SK-N-SH (cell line): ENCODE measurements at regions not wholly inside any gene's neighbourhood (a gene's known extent, or its start where the extent isn't known, plus 50 kb on each side); places are given as distances from the start of the nearest gene placed in this dataset.

Experiments
- CTCF ChIA-PET: fragments of 300-600, 350-600 bp; formaldehyde crosslinking; extraction: SDS; loops from one replicate; lab custom pipeline; 2021; lab: Yijun Ruan, JAX
- POLR2A ChIA-PET: fragments of 350-600 bp; sonication (Branson Sonifier 250); formaldehyde crosslinking; extraction: SDS; loops from one replicate; lab custom pipeline; 2020; ENCODE audit warnings: antibody characterized with exemption, inconsistent platforms; lab: Yijun Ruan, JAX
- DNase-seq: peaks from one replicate; pipeline ENCODE4 v3.0.0; 2012
- H2AFZ ChIP-seq: fragments of 200-600 bp; sonication (generic); 2 replicates; pipeline ENCODE4 v1.8.1; 2016; ENCODE audit warnings: antibody characterized with exemption, mild to moderate bottlenecking, low read depth
- H3F3A ChIP-seq: fragments of 200-600 bp; sonication (generic); replicated peaks from 2 replicates; pipeline ENCODE3; 2016; ENCODE audit warnings: antibody characterized with exemption, mild to moderate bottlenecking; ENCODE audit not compliant: insufficient read depth
- H3K27ac ChIP-seq, 2 experiments: fragments of 200-500 bp in 1 of 2; fragments of 200-600 bp in 1 of 2; sonication (Bioruptor generic) in 1 of 2; sonication (generic), shearing (Covaris generic) in 1 of 2; 2 replicates each; pipeline versions ENCODE4 v1.5.1 to v1.6.1; 2014 to 2016; ENCODE audit warnings: low read depth in 2 of 2, inconsistent platforms in 1 of 2, low read length in 1 of 2, mild to moderate bottlenecking in 1 of 2, mixed read lengths in 1 of 2
- H3K27me3 ChIP-seq: fragments of 200-600 bp; sonication (generic), shearing (Covaris generic); 2 replicates; pipeline ENCODE4 v1.6.1; 2016; ENCODE audit warnings: mixed run types; ENCODE audit not compliant: insufficient read depth
- H3K36me3 ChIP-seq, 2 experiments: fragments of 200-500 bp in 1 of 2; fragments of 200-600 bp in 1 of 2; sonication (Bioruptor generic) in 1 of 2; sonication (generic) in 1 of 2; replicated peaks in 1 of 2; 2 replicates each; pipeline versions ENCODE3 to v1.5.1; 2014 to 2016; ENCODE audit warnings: low read length in 1 of 2, mild to moderate bottlenecking in 1 of 2; ENCODE audit not compliant: insufficient read depth in 2 of 2, control insufficient read depth in 1 of 2
- H3K4me1 ChIP-seq, 2 experiments: fragments of 200-500 bp in 1 of 2; fragments of 200-600 bp in 1 of 2; sonication (Bioruptor generic) in 1 of 2; sonication (generic), shearing (Covaris generic) in 1 of 2; 2 replicates each; pipeline versions ENCODE4 v1.5.1 to v1.6.1; 2014 to 2016; ENCODE audit warnings: low read depth in 1 of 2, low read length in 1 of 2, mixed run types in 1 of 2; ENCODE audit not compliant: insufficient read depth in 2 of 2, control insufficient read depth in 1 of 2
- H3K4me2 ChIP-seq: fragments of 200-600 bp; sonication (generic), shearing (Covaris generic); 2 replicates; pipeline ENCODE4 v1.6.1; 2017; ENCODE audit warnings: mixed run types
- H3K4me3 ChIP-seq, 2 experiments: fragments of 200-500 bp in 1 of 2; fragments of 200-600 bp in 1 of 2; sonication (Bioruptor generic) in 1 of 2; sonication (generic), shearing (Covaris generic) in 1 of 2; 2 replicates each; pipeline versions ENCODE4 v1.5.1 to v1.8.1; 2014 to 2016; ENCODE audit warnings: low read depth in 2 of 2, inconsistent platforms in 1 of 2, low read length in 1 of 2, mild to moderate bottlenecking in 1 of 2, mixed read lengths in 1 of 2, moderate library complexity in 1 of 2
- H3K79me2 ChIP-seq: fragments of 200-600 bp; sonication (generic); 2 replicates; pipeline ENCODE4 v1.8.1; 2017; ENCODE audit warnings: mild to moderate bottlenecking; ENCODE audit not compliant: insufficient read depth
- H3K9ac ChIP-seq: fragments of 200-600 bp; sonication (generic); 2 replicates; pipeline ENCODE4 v1.6.1; 2017; ENCODE audit warnings: mixed run types
- H3K9me2 ChIP-seq: fragments of 200-600 bp; sonication (generic); 2 replicates; pipeline ENCODE4 v1.6.1; 2017; ENCODE audit warnings: mixed run types
- H3K9me3 ChIP-seq: fragments of 200-600 bp; sonication (generic); 2 replicates; pipeline ENCODE4 v1.6.1; 2017; ENCODE audit warnings: mixed run types, mild to moderate bottlenecking, moderate library complexity
- H4K20me1 ChIP-seq: fragments of 200-600 bp; sonication (generic); 2 replicates; pipeline ENCODE4 v1.6.1; 2017; ENCODE audit warnings: mild to moderate bottlenecking, mixed run types; ENCODE audit not compliant: insufficient read depth
- CHD2 ChIP-seq: fragments of 150-350 bp; IDR thresholded peaks from 2 replicates; pipeline ENCODE4 v1.6.1; 2018; ENCODE audit warnings: low read length; ENCODE audit not compliant: partially characterized antibody
- ELF1 ChIP-seq: IDR thresholded peaks from 2 replicates; pipeline ENCODE4 v1.4.0; 2012
- FOSL2 ChIP-seq: IDR thresholded peaks from 2 replicates; pipeline ENCODE4 v1.4.0; 2012; ENCODE audit warnings: low read depth, mild to moderate bottlenecking, moderate library complexity, borderline replicate concordance
- FOXJ3 ChIP-seq: sonication (generic); formaldehyde crosslinking; IDR thresholded peaks from 2 replicates; pipeline ENCODE4 v1.5.1; 2020; ENCODE audit warnings: mild to moderate bottlenecking, missing genetic modification reagents
- GATA2 ChIP-seq: sonication (generic); formaldehyde crosslinking; IDR thresholded peaks from 2 replicates; pipeline ENCODE4 v1.5.0; 2020; ENCODE audit warnings: mild to moderate bottlenecking, missing genetic modification reagents
- JUND ChIP-seq: IDR thresholded peaks from 2 replicates; pipeline ENCODE4 v1.4.0; 2012
- MEF2A ChIP-seq: IDR thresholded peaks from 2 replicates; pipeline ENCODE4 v1.4.0; 2012; ENCODE audit warnings: low read depth, borderline replicate concordance
- NFIC ChIP-seq: IDR thresholded peaks from 2 replicates; pipeline ENCODE4 v1.4.0; 2012; ENCODE audit warnings: borderline replicate concordance
- POLR2AphosphoS5 ChIP-seq: IDR thresholded peaks from 2 replicates; pipeline ENCODE4 v1.6.1; 2012; ENCODE audit warnings: low read depth, low read length
- RFX5 ChIP-seq: IDR thresholded peaks from 2 replicates; pipeline ENCODE4 v1.6.1; 2012; ENCODE audit warnings: mild to moderate bottlenecking, improper control_type of control experiment, low read length
- SMC3 ChIP-seq: IDR thresholded peaks from 2 replicates; pipeline ENCODE4 v1.6.1; 2012; ENCODE audit warnings: low read depth, low read length, improper control_type of control experiment
- TAF1 ChIP-seq: IDR thresholded peaks from 2 replicates; pipeline ENCODE4 v1.6.1; 2012; ENCODE audit warnings: low read depth, mild to moderate bottlenecking, low read length, moderate library complexity, borderline replicate concordance
- TCF12 ChIP-seq: IDR thresholded peaks from 2 replicates; pipeline ENCODE4 v1.4.0; 2012
- TEAD4 ChIP-seq: IDR thresholded peaks from 2 replicates; pipeline ENCODE4 v1.4.0; 2012; ENCODE audit warnings: mild to moderate bottlenecking, borderline replicate concordance; ENCODE audit not compliant: insufficient read depth
- YY1 ChIP-seq: IDR thresholded peaks from 2 replicates; pipeline ENCODE4 v1.4.0; 2012; ENCODE audit warnings: low read depth, mild to moderate bottlenecking
- WGBS: methylation state at CpG from one replicate; pipeline ENCODE4 v1.1.6; 2017; ENCODE audit warnings: low lambda C conversion rate; 5-methylcytosine and 5-hydroxymethylcytosine counted together
- TF ChIP-seq, protein P1 (sequence below): fragments of 150-350 bp; IDR thresholded peaks from 2 replicates; pipeline ENCODE4 v1.6.1; 2017; ENCODE audit warnings: antibody characterized with exemption, low read length, low read depth, borderline replicate concordance
- TF ChIP-seq, protein P2 (sequence below): IDR thresholded peaks from 2 replicates; pipeline ENCODE4; 2012
- TF ChIP-seq, protein P3 (sequence below): IDR thresholded peaks from 2 replicates; pipeline ENCODE4 v1.4.0; 2012; ENCODE audit warnings: low read depth, borderline replicate concordance
- TF ChIP-seq, protein P4 (sequence below): IDR thresholded peaks from 2 replicates; pipeline ENCODE4 v1.6.1; 2012; ENCODE audit warnings: mild to moderate bottlenecking, low read depth, low read length, moderate library complexity

DNA sequence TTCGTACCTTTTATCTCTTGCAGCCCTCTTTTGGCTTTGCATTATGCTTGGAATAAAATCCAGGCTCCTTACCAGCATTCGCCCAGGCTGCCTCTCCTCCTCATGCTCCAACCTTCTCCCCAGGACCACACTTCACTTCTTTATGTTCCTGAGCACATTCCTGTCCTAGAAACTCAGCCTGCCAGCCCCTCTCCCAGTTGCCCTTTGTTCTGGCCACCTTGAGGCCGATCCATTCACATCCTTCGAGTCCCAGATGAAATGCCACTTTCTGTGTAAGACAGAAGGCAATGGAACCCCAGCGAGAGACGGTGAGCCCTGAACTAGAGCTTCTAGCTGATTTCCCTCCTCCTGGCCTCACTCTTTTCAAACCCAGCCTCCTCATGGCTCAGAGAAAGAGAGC is 73.0 kb upstream of the NTM start:
- no peaks in the 10 kb centered on the region for H3K36me3 ChIP-seq
- WGBS: 23% methylated on average over 6 of the region's 6 CpGs
- no peaks in the 10 kb centered on the region for H3K9me2 ChIP-seq
- H3K4me2 ChIP-seq: no peak overlapping the region
- DNase-seq: no peak
- ChIA-PET CTCF (interaction anchor here (0.7 kb wide), 1 partner anchor 377 kb away, joined by 3 read pairs; no protein-coding TSS in a partner anchor), POLR2A (no interaction called here)
- peaks cover 0 to 15% of the 10 kb centered on the region in 2 experiments; a peak in 2 of 4 replicates for H3K4me1 ChIP-seq
- no peaks in the 10 kb centered on the region for H4K20me1 ChIP-seq
- no peak for TF ChIP-seq FOXJ3 (CRISPR knock-in tag)
- TF ChIP-seq, protein P1, sequence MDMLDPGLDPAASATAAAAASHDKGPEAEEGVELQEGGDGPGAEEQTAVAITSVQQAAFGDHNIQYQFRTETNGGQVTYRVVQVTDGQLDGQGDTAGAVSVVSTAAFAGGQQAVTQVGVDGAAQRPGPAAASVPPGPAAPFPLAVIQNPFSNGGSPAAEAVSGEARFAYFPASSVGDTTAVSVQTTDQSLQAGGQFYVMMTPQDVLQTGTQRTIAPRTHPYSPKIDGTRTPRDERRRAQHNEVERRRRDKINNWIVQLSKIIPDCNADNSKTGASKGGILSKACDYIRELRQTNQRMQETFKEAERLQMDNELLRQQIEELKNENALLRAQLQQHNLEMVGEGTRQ: no peak
- TF ChIP-seq FOSL2: no peak
- no peak for TF ChIP-seq NFIC
- no peak for TF ChIP-seq POLR2AphosphoS5
- TF ChIP-seq RFX5: no peak
- TF ChIP-seq, protein P2, sequence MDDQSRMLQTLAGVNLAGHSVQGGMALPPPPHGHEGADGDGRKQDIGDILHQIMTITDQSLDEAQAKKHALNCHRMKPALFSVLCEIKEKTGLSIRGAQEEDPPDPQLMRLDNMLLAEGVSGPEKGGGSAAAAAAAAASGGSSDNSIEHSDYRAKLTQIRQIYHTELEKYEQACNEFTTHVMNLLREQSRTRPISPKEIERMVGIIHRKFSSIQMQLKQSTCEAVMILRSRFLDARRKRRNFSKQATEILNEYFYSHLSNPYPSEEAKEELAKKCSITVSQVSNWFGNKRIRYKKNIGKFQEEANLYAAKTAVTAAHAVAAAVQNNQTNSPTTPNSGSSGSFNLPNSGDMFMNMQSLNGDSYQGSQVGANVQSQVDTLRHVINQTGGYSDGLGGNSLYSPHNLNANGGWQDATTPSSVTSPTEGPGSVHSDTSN: no peak
- TF ChIP-seq SMC3: no peak
- TF ChIP-seq TCF12: no peak
- TF ChIP-seq MEF2A: no peak
- no peak for TF ChIP-seq JUND
- TF ChIP-seq, protein P3, sequence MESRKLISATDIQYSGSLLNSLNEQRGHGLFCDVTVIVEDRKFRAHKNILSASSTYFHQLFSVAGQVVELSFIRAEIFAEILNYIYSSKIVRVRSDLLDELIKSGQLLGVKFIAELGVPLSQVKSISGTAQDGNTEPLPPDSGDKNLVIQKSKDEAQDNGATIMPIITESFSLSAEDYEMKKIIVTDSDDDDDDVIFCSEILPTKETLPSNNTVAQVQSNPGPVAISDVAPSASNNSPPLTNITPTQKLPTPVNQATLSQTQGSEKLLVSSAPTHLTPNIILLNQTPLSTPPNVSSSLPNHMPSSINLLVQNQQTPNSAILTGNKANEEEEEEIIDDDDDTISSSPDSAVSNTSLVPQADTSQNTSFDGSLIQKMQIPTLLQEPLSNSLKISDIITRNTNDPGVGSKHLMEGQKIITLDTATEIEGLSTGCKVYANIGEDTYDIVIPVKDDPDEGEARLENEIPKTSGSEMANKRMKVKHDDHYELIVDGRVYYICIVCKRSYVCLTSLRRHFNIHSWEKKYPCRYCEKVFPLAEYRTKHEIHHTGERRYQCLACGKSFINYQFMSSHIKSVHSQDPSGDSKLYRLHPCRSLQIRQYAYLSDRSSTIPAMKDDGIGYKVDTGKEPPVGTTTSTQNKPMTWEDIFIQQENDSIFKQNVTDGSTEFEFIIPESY: no peak
- no peak for TF ChIP-seq YY1
- TF ChIP-seq GATA2 (CRISPR knock-in tag): no peak
- no peak for TF ChIP-seq CHD2
- TF ChIP-seq TAF1: no peak
- no peak for TF ChIP-seq ELF1
- TF ChIP-seq TEAD4: no peak
- TF ChIP-seq, protein P4, sequence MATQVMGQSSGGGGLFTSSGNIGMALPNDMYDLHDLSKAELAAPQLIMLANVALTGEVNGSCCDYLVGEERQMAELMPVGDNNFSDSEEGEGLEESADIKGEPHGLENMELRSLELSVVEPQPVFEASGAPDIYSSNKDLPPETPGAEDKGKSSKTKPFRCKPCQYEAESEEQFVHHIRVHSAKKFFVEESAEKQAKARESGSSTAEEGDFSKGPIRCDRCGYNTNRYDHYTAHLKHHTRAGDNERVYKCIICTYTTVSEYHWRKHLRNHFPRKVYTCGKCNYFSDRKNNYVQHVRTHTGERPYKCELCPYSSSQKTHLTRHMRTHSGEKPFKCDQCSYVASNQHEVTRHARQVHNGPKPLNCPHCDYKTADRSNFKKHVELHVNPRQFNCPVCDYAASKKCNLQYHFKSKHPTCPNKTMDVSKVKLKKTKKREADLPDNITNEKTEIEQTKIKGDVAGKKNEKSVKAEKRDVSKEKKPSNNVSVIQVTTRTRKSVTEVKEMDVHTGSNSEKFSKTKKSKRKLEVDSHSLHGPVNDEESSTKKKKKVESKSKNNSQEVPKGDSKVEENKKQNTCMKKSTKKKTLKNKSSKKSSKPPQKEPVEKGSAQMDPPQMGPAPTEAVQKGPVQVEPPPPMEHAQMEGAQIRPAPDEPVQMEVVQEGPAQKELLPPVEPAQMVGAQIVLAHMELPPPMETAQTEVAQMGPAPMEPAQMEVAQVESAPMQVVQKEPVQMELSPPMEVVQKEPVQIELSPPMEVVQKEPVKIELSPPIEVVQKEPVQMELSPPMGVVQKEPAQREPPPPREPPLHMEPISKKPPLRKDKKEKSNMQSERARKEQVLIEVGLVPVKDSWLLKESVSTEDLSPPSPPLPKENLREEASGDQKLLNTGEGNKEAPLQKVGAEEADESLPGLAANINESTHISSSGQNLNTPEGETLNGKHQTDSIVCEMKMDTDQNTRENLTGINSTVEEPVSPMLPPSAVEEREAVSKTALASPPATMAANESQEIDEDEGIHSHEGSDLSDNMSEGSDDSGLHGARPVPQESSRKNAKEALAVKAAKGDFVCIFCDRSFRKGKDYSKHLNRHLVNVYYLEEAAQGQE: no peak
- H3K27me3 ChIP-seq: no peaks in the 10 kb centered on the region
- no peaks in the 10 kb centered on the region for H3K9me3 ChIP-seq
- no peak overlapping the region for H3K9ac ChIP-seq
- H3K79me2 ChIP-seq: no peaks in the 10 kb centered on the region
- H2AFZ ChIP-seq: no peak overlapping the region
- H3F3A ChIP-seq: no peaks in the 10 kb centered on the region
- H3K4me3 ChIP-seq: no peak overlapping the region
- H3K27ac ChIP-seq: no peak overlapping the region
